Heart left ventricle (tissue), 13 donors: ENCODE measurements at regions not wholly inside any gene's neighbourhood (a gene's known extent, or its start where the extent isn't known, plus 50 kb on each side); places are given as distances from the start of the nearest gene placed in this dataset.
"Not testable (repeated sequence)": the region's sequence is repeated elsewhere in the genome, so short reads cannot be mapped to it uniquely, and the experiment has no call there.

Source experiments
- CTCF ChIP-seq, 12 donors: fragments of 200-600 bp; sonication (generic) in 4 of 12; IDR thresholded peaks; one replicate each; pipeline versions ENCODE4 v1.5.0 to v1.8.0; 2018 to 2022; ENCODE audit warnings: antibody characterized with exemption in 12 of 12, mild to moderate bottlenecking in 5 of 12
- POLR2A ChIP-seq, 2 donors: fragments of 450-650 bp; IDR thresholded peaks; one replicate each; pipeline ENCODE4 v1.6.1; 2017; ENCODE audit warnings: antibody characterized with exemption in 2 of 2, mild to moderate bottlenecking in 2 of 2, moderate library complexity in 2 of 2
- donor health status: ischemic (EF 13 %, LVEDD 7.1; RV severe dilation, severe dysfunction).
- donor health status: DM: no; HTN: yes; CAD: no.
- donor health status: DM: no; HTN: no; CAD: no.
- donor health status: ischemic (EF 25% LVEDD 6.9; RV normal size, moderate dysfunction).
- donor health status: ischemic (EF 25% LVEDD 5.7; RV mildly dilated, moderate dysfunction).
- donor health status: ischemic (EF 35%, LVEDD 5.7; RV mildly dilated, moderate dysfunction).
- donor health status: nonischemic (EF 11% LVEDD 7.7; RV severe dilation, severe dysfunction).
- donor health status: DM: yes; HTN: yes; CAD: no.
- donor health status: PGD.
- donor health status: ischemic (EF 29% LVEDD 5.4; RV normal size, mild dysfunction).
- donor health status: nonischemic (EF 23%, LVEDD 6.1; RV moderate dilation, normal function).

- TF ChIP-seq CTCF, POLR2A (IDR thresholded peaks at IDR 0.05): not testable (repeated sequence)
Observed at GRCh38 chrX:41018391-41019040, 66.7 kb upstream of the USP9X start.
